ENCODE measurements at regions not wholly inside any gene's neighbourhood (a gene's known extent, or its start where the extent isn't known, plus 50 kb on each side); places are given as distances from the start of the nearest gene placed in this dataset.

GRCh38 chr6:16851044-16851540, 89.8 kb upstream of the ATXN1 start:
- ChIA-PET POLR2A (no interaction called here), CTCF (interaction anchor here (0.6 to 1.4 kb wide), 2 partner anchors 89 to 235 kb away, joined by 4 to 5 read pairs; no protein-coding TSS in a partner anchor)
- H4K20me1 ChIP-seq (replicated peaks; ENCODE audit: control insufficient read depth, extremely low read depth, insufficient read depth, low read length) = no peaks in the 10 kb centered on the region
- no peaks in the 10 kb centered on the region for H3K36me3 ChIP-seq (ENCODE audit: control insufficient read depth in 2 of 2, extremely low read depth in 1 of 2, insufficient read depth in 2 of 2, low read length in 2 of 2)
- H3K9me3 ChIP-seq (replicated peaks; ENCODE audit: control insufficient read depth, insufficient read depth, low read length) = no peaks in the 10 kb centered on the region
- no peak overlapping the region for H3K4me3 ChIP-seq (replicated peaks in 1 of 3; ENCODE audit: insufficient read depth in 1 of 3, low read depth in 1 of 3, low read length in 3 of 3)
- H3K4me1 ChIP-seq (ENCODE audit: control insufficient read depth, extremely low read depth, insufficient read depth, low read length) = no peaks in the 10 kb centered on the region
- dilution Hi-C loops (cut with MboI; ENCODE audit: extremely low pct_ligation_motif_present, low sequenced_read_pairs) = no loop called here
- H3K4me2 ChIP-seq (ENCODE audit: insufficient read depth, low read length) = no peak overlapping the region
- no peak overlapping the region for H3K9ac ChIP-seq (replicated peaks; ENCODE audit: extremely low read depth, insufficient read depth, low read length)
- intact Hi-C loops (cut with micrococcal nuclease) = no loop called here
- no peak overlapping the region for H3K27ac ChIP-seq (ENCODE audit: insufficient read depth, low read depth, low read length)
- no peaks in the 10 kb centered on the region for H3K79me2 ChIP-seq (ENCODE audit: control insufficient read depth, insufficient read depth, low read length)
- FAIRE-seq (no peak), DNase-seq (ENCODE audit: low read depth, low spot score) (peak; percentile 12)
- TF ChIP-seq EZH2 (IDR thresholded peaks at IDR 0.05; ENCODE audit: borderline replicate concordance, low read depth, low read length, severe bottlenecking) (no peak), GATA2 (IDR thresholded peaks at IDR 0.05; ENCODE audit: insufficient read depth, insufficient read length, low read depth, low read length) (no peak), POLR2AphosphoS5 (IDR thresholded peaks at IDR 0.05; ENCODE audit: insufficient read depth, low read depth, low read length) (no peak), MYC (IDR thresholded peaks at IDR 0.05; ENCODE audit: low read depth, low read length) (no peak), JUN (IDR thresholded peaks at IDR 0.05; ENCODE audit: borderline replicate concordance, insufficient read depth, insufficient read length, low read depth) (no peak), MAX (IDR thresholded peaks at IDR 0.05; ENCODE audit: insufficient read depth, insufficient read length) (no peak)
- peaks cover 2% of the 10 kb centered on the region in 2 experiments for H3K27me3 ChIP-seq (ENCODE audit: control insufficient read depth in 2 of 2, insufficient read depth in 2 of 2, low read length in 2 of 2)
- BruUV-seq (replicated peaks) = no TSS peak
- H2AFZ ChIP-seq (ENCODE audit: low read depth, low read length) = no peak overlapping the region
- no peaks in the 10 kb centered on the region for H3K9me1 ChIP-seq (replicated peaks; ENCODE audit: control insufficient read depth, extremely low read depth, insufficient read depth, low read length)

GRCh38 chr6:16850681-16851026, 89.4 kb upstream of the ATXN1 start:
- Histone ChIP-seq H3K9me1 (replicated peaks; ENCODE audit: control insufficient read depth, extremely low read depth, insufficient read depth, low read length) (no peaks in the 10 kb centered on the region), H3K9me3 (replicated peaks; ENCODE audit: control insufficient read depth, insufficient read depth, low read length) (no peaks in the 10 kb centered on the region), H3K9ac (replicated peaks; ENCODE audit: extremely low read depth, insufficient read depth, low read length) (no peak overlapping the region), H3K36me3 (ENCODE audit: control insufficient read depth in 2 of 2, extremely low read depth in 1 of 2, insufficient read depth in 2 of 2, low read length in 2 of 2) (no peaks in the 10 kb centered on the region), H3K4me2 (ENCODE audit: insufficient read depth, low read length) (no peak overlapping the region), H2AFZ (ENCODE audit: low read depth, low read length) (no peak overlapping the region), H3K79me2 (ENCODE audit: control insufficient read depth, insufficient read depth, low read length) (no peaks in the 10 kb centered on the region), H3K4me3 (replicated peaks in 1 of 3; ENCODE audit: insufficient read depth in 1 of 3, low read depth in 1 of 3, low read length in 3 of 3) (no peak overlapping the region), H3K27ac (ENCODE audit: insufficient read depth, low read depth, low read length) (no peak overlapping the region), H4K20me1 (replicated peaks; ENCODE audit: control insufficient read depth, extremely low read depth, insufficient read depth, low read length) (no peaks in the 10 kb centered on the region), H3K27me3 (ENCODE audit: control insufficient read depth in 2 of 2, insufficient read depth in 2 of 2, low read length in 2 of 2) (peaks cover 2% of the 10 kb centered on the region in 2 experiments), H3K4me1 (ENCODE audit: control insufficient read depth, extremely low read depth, insufficient read depth, low read length) (no peaks in the 10 kb centered on the region)
- no peak for TF ChIP-seq MAX (IDR thresholded peaks at IDR 0.05; ENCODE audit: insufficient read depth, insufficient read length)
- TF ChIP-seq CTCF (IDR thresholded peaks at IDR 0.05; ENCODE audit: extremely low read depth in 1 of 2, insufficient read depth in 1 of 2, low read depth in 1 of 2, low read length in 2 of 2) = no peak
- no peak for TF ChIP-seq POLR2A (IDR thresholded peaks at IDR 0.05; ENCODE audit: low read depth, low read length)
- TF ChIP-seq POLR2AphosphoS5 (IDR thresholded peaks at IDR 0.05; ENCODE audit: insufficient read depth, low read depth, low read length) = no peak
- TF ChIP-seq MYC (IDR thresholded peaks at IDR 0.05; ENCODE audit: low read depth, low read length) = no peak
- TF ChIP-seq GATA2 (IDR thresholded peaks at IDR 0.05; ENCODE audit: insufficient read depth, insufficient read length, low read depth, low read length) = no peak
- no peak for TF ChIP-seq JUN (IDR thresholded peaks at IDR 0.05; ENCODE audit: borderline replicate concordance, insufficient read depth, insufficient read length, low read depth)
- TF ChIP-seq EZH2 (IDR thresholded peaks at IDR 0.05; ENCODE audit: borderline replicate concordance, low read depth, low read length, severe bottlenecking) = no peak
- no peak for TF ChIP-seq FOS (IDR thresholded peaks at IDR 0.05; ENCODE audit: borderline replicate concordance, insufficient read depth, low read length)
- BruUV-seq (replicated peaks) = no TSS peak
- dilution Hi-C loops (cut with MboI; ENCODE audit: extremely low pct_ligation_motif_present, low sequenced_read_pairs) = no loop called here
- intact Hi-C loops (cut with micrococcal nuclease) = no loop called here
- CTCF ChIA-PET = interaction anchor here (0.6 to 1.4 kb wide), 5 partner anchors 87 to 621 kb away, joined by 3 to 6 read pairs (median 4); no protein-coding TSS in a partner anchor
- FAIRE-seq = no peak
- POLR2A ChIA-PET = no interaction called here
- DNase-seq (ENCODE audit: low read depth, low spot score) = no peak

Data from endothelial cell of umbilical vein (primary cell).